HEK293 (cell line): ENCODE measurements at regions not wholly inside any gene's neighbourhood (a gene's known extent, or its start where the extent isn't known, plus 50 kb on each side); places are given as distances from the start of the nearest gene placed in this dataset.
A peak's percentile ranks its signal among the peaks of the same experiment; 100 is the strongest.

Experiments
- CTCF ChIP-seq: fragments of 450-650 bp; formaldehyde crosslinking; IDR thresholded peaks from 2 replicates; pipeline ENCODE4 v1.5.1; 2016; ENCODE audit warnings: missing biosample characterization, missing genetic modification characterization
- HOXA7 ChIP-seq: sonication (generic); formaldehyde crosslinking; IDR thresholded peaks from 2 replicates; pipeline ENCODE4 v1.8.1; 2022; ENCODE audit warnings: missing genetic modification reagents, borderline replicate concordance
- ZBTB48 ChIP-seq: fragments of 450-650 bp; formaldehyde crosslinking; IDR thresholded peaks from 2 replicates; pipeline ENCODE4 v1.5.1; 2016; ENCODE audit warnings: missing biosample characterization, missing genetic modification characterization
- ZNF350 ChIP-seq: fragments of 450-650 bp; formaldehyde crosslinking; IDR thresholded peaks from 2 replicates; pipeline ENCODE4 v1.5.0; 2017; ENCODE audit warnings: missing biosample characterization, mild to moderate bottlenecking, missing genetic modification characterization
- ZNF777 ChIP-seq: fragments of 450-650 bp; formaldehyde crosslinking; IDR thresholded peaks from 2 replicates; pipeline ENCODE4 v1.5.1; 2017; ENCODE audit warnings: missing biosample characterization, missing genetic modification characterization, borderline replicate concordance
- TF ChIP-seq, protein P1 (sequence below): fragments of 450-650 bp; formaldehyde crosslinking; IDR thresholded peaks from 2 replicates; pipeline ENCODE4 v1.5.1; 2016; ENCODE audit warnings: missing biosample characterization, missing genetic modification characterization
- TF ChIP-seq, protein P2 (sequence below): fragments of 450-650 bp; formaldehyde crosslinking; IDR thresholded peaks from 2 replicates; pipeline ENCODE4 v1.5.1; 2016; ENCODE audit warnings: missing biosample characterization, missing genetic modification characterization

DNA sequence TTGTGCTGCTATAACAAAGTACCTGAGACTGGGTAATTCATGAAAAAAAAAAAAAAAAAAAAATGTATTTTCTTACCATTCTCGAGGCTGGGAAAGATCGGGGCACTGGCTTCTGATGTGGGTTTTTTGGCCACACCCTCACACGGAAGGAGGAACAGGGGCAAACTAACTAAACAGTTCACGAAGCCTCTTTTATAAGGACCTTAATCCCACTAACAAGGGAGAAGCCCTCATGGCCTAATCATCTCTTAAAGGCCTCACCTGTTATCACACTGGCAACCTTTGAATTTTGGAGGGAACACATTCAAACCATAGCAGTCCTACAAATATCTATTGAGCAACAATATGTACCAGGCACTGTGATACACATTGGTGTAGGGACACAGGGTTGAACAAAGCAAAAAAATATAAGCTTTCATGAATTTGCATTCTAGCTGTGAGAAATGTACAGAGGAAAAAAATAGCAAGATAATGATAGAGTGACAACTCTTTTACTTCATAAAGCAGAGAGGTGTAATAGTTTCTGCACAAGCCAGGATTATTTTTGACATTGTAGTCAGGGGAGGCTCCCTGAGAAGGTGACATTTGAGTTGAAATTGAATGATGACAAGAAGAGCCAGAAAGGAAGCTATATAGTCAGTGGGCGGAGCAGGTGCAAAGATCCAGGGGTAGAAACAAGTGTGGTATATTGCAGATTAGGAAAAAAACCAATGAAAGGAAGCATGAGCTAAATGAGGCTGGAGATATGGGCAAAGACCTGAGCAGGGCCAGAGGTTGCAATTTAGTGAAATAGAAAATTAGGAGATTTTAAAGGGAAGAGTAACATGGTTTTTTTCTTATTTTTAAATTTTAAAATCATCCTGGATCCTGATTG lies 68.1 kb upstream of the GRAMD2B start:
- no peak for TF ChIP-seq ZNF777 (tag by site-specific recombination)
- no peak for TF ChIP-seq CTCF (tag by site-specific recombination)
- TF ChIP-seq, protein P1, sequence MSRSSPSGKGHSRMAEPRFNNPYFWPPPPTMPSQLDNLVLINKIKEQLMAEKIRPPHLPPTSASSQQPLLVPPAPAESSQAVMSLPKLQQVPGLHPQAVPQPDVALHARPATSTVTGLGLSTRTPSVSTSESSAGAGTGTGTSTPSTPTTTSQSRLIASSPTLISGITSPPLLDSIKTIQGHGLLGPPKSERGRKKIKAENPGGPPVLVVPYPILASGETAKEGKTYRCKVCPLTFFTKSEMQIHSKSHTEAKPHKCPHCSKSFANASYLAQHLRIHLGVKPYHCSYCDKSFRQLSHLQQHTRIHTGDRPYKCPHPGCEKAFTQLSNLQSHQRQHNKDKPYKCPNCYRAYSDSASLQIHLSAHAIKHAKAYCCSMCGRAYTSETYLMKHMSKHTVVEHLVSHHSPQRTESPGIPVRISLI (tag by site-specific recombination), result peak; percentile 13; the same call in 1 of the 2 replicates
- no peak for TF ChIP-seq ZNF350 (tag by site-specific recombination)
- no peak for TF ChIP-seq ZBTB48 (tag by site-specific recombination)
- no peak for TF ChIP-seq HOXA7 (CRISPR knock-in tag)
- TF ChIP-seq, protein P2, sequence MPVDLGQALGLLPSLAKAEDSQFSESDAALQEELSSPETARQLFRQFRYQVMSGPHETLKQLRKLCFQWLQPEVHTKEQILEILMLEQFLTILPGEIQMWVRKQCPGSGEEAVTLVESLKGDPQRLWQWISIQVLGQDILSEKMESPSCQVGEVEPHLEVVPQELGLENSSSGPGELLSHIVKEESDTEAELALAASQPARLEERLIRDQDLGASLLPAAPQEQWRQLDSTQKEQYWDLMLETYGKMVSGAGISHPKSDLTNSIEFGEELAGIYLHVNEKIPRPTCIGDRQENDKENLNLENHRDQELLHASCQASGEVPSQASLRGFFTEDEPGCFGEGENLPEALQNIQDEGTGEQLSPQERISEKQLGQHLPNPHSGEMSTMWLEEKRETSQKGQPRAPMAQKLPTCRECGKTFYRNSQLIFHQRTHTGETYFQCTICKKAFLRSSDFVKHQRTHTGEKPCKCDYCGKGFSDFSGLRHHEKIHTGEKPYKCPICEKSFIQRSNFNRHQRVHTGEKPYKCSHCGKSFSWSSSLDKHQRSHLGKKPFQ, result no peak
